ENCODE measurements at regions not wholly inside any gene's neighbourhood (a gene's known extent, or its start where the extent isn't known, plus 50 kb on each side); places are given as distances from the start of the nearest gene placed in this dataset.

GRCh38 chr21:38134084-38134873 is 122.5 kb upstream of the KCNJ15 start:
- intact Hi-C loops (cut with micrococcal nuclease; ENCODE audit: unreplicated experiment), result no loop called here
- no TSS peak for BruUV-seq (replicated peaks)
- H3K4me1 ChIP-seq (ENCODE audit: insufficient read depth, low read length, poor library complexity, severe bottlenecking), result no peaks in the 10 kb centered on the region

GRCh38 chr21:38136201-38136600 is 120.6 kb upstream of the KCNJ15 start:
- H3K27me3 ChIP-seq (replicated peaks; ENCODE audit: insufficient read depth, low read depth, low read length, poor library complexity), result peaks cover 8% of the 10 kb centered on the region
- H3K36me3 ChIP-seq (ENCODE audit: insufficient read depth, low read length, poor library complexity, severe bottlenecking), result no peaks in the 10 kb centered on the region
- DNase-seq (ENCODE audit: low spot score), result no peak
- ChIA-PET POLR2A (ENCODE audit: low non-redundant PET) (no interaction called here), CTCF (no interaction called here)
- no peaks in the 10 kb centered on the region for H3K4me1 ChIP-seq (ENCODE audit: insufficient read depth, low read length, poor library complexity, severe bottlenecking)
- H3K4me3 ChIP-seq (ENCODE audit: low read depth, low read length, poor library complexity, severe bottlenecking), result no peak overlapping the region
- no TSS peak for BruUV-seq (replicated peaks)
- H3K9me3 ChIP-seq (ENCODE audit: low read depth, low read length, poor library complexity, severe bottlenecking), result no peaks in the 10 kb centered on the region
- no peak overlapping the region for H3K27ac ChIP-seq (ENCODE audit: low read depth, low read length, poor library complexity, severe bottlenecking)
- intact Hi-C loops (cut with micrococcal nuclease; ENCODE audit: unreplicated experiment), result no loop called here
- TF ChIP-seq EZH2 (IDR thresholded peaks at IDR 0.05; ENCODE audit: borderline replicate concordance, low read depth, low read length, poor library complexity, severe bottlenecking) (no peak), CTCF (conservative IDR thresholded peaks at IDR 0.05; ENCODE audit: low read depth, low read length) (no peak)

More at GRCh38 chr21:38134084-38134873, 122.5 kb upstream of the KCNJ15 start:
- H3K9me3 ChIP-seq (ENCODE audit: low read depth, low read length, poor library complexity, severe bottlenecking), result no peaks in the 10 kb centered on the region
- H3K27ac ChIP-seq (ENCODE audit: low read depth, low read length, poor library complexity, severe bottlenecking), result no peak overlapping the region
- peaks cover 24% of the 10 kb centered on the region for H3K27me3 ChIP-seq (replicated peaks; ENCODE audit: insufficient read depth, low read depth, low read length, poor library complexity)
- no peaks in the 10 kb centered on the region for H3K36me3 ChIP-seq (ENCODE audit: insufficient read depth, low read length, poor library complexity, severe bottlenecking)
- ChIA-PET POLR2A (ENCODE audit: low non-redundant PET) (no interaction called here), CTCF (no interaction called here)
- TF ChIP-seq EZH2 (IDR thresholded peaks at IDR 0.05; ENCODE audit: borderline replicate concordance, low read depth, low read length, poor library complexity, severe bottlenecking) (no peak), CTCF (conservative IDR thresholded peaks at IDR 0.05; ENCODE audit: low read depth, low read length) (no peak)
- DNase-seq (ENCODE audit: low spot score), result no peak
- no peak overlapping the region for H3K4me3 ChIP-seq (ENCODE audit: low read depth, low read length, poor library complexity, severe bottlenecking)

- no peak overlapping the region for H3K27ac ChIP-seq (ENCODE audit: low read depth, low read length, poor library complexity, severe bottlenecking)
These were observed 117.2 kb upstream of the KCNJ15 start for GRCh38 chr21:38139380-38140168.

More at GRCh38 chr21:38139380-38140168, 117.2 kb upstream of the KCNJ15 start:
- Histone ChIP-seq H3K4me3 (ENCODE audit: low read depth, low read length, poor library complexity, severe bottlenecking) (no peak overlapping the region), H3K36me3 (ENCODE audit: insufficient read depth, low read length, poor library complexity, severe bottlenecking) (no peaks in the 10 kb centered on the region), H3K27me3 (replicated peaks; ENCODE audit: insufficient read depth, low read depth, low read length, poor library complexity) (no peaks in the 10 kb centered on the region), H3K9me3 (ENCODE audit: low read depth, low read length, poor library complexity, severe bottlenecking) (no peaks in the 10 kb centered on the region), H3K4me1 (ENCODE audit: insufficient read depth, low read length, poor library complexity, severe bottlenecking) (no peaks in the 10 kb centered on the region)
- CTCF ChIA-PET, result no interaction called here
- no peak for DNase-seq (ENCODE audit: low spot score)
- POLR2A ChIA-PET (ENCODE audit: low non-redundant PET), result no interaction called here
- no TSS peak for BruUV-seq (replicated peaks)
- intact Hi-C loops (cut with micrococcal nuclease; ENCODE audit: unreplicated experiment), result no loop called here
- TF ChIP-seq EZH2 (IDR thresholded peaks at IDR 0.05; ENCODE audit: borderline replicate concordance, low read depth, low read length, poor library complexity, severe bottlenecking) (no peak), CTCF (conservative IDR thresholded peaks at IDR 0.05; ENCODE audit: low read depth, low read length) (no peak)

All from A673 (cell line).